ENCODE measurements at regions not wholly inside any gene's neighbourhood (a gene's known extent, or its start where the extent isn't known, plus 50 kb on each side); places are given as distances from the start of the nearest gene placed in this dataset.

GRCh38 chr2:16482460-16482859 lies 183.2 kb downstream of the CYRIA start:
- Histone ChIP-seq H3K9ac (ENCODE audit: low read length) (no peak overlapping the region), H2AFZ (ENCODE audit: low read depth, low read length, severe bottlenecking) (no peak overlapping the region), H3K9me3 (ENCODE audit: insufficient read depth, low read length) (no peaks in the 10 kb centered on the region), H3K4me3 (ENCODE audit: insufficient read depth, low read length, poor library complexity, severe bottlenecking) (no peak overlapping the region), H3K9me2 (replicated peaks; ENCODE audit: insufficient read depth, low read length) (no peaks in the 10 kb centered on the region), H4K20me1 (ENCODE audit: low read depth, low read length) (no peaks in the 10 kb centered on the region), H3F3A (ENCODE audit: insufficient read depth) (no peaks in the 10 kb centered on the region), H3K27ac (ENCODE audit: low read depth, low read length) (no peak overlapping the region), H3K79me2 (ENCODE audit: insufficient read depth, low read length) (no peaks in the 10 kb centered on the region), H3K36me3 (ENCODE audit: low read length) (no peaks in the 10 kb centered on the region), H3K27me3 (ENCODE audit: low read length) (no peaks in the 10 kb centered on the region), H3K4me2 (ENCODE audit: low read depth, low read length, poor library complexity, severe bottlenecking) (no peak overlapping the region)
- TF ChIP-seq EZH2phosphoT487 (conservative IDR thresholded peaks at IDR 0.05; ENCODE audit: low read length) (no peak), CTCF (IDR thresholded peaks at IDR 0.05; ENCODE audit: insufficient read depth, low read length, poor library complexity, severe bottlenecking) (no peak)

DNA sequence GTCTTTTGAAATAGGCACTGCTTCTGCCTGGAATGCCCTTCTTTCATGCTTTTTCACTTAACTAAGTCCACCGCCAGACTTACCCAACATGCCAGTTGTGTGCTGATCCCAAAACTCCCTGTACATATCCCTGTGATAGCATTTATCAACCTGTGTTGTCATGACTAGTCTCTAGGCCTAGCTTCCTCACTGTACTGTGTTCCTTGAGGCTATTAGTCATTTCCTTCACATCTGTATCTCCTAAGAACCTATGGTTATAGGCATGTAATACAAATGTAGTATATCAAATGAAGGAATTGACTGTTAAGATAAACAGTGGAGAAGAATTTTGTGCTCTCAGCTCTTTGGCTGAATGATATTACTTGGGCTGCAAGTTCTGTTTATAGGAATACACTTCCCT lies 184.3 kb downstream of the CYRIA start:
- H3K79me2 ChIP-seq (ENCODE audit: insufficient read depth, low read length) = no peaks in the 10 kb centered on the region
- no peaks in the 10 kb centered on the region for H3K27me3 ChIP-seq (ENCODE audit: low read length)
- H3F3A ChIP-seq (ENCODE audit: insufficient read depth) = no peaks in the 10 kb centered on the region
- no peak for TF ChIP-seq EZH2phosphoT487 (conservative IDR thresholded peaks at IDR 0.05; ENCODE audit: low read length)
- TF ChIP-seq CTCF (IDR thresholded peaks at IDR 0.05; ENCODE audit: insufficient read depth, low read length, poor library complexity, severe bottlenecking) = no peak
- no peak overlapping the region for H3K4me3 ChIP-seq (ENCODE audit: insufficient read depth, low read length, poor library complexity, severe bottlenecking)
- H3K9ac ChIP-seq (ENCODE audit: low read length) = no peak overlapping the region
- H3K27ac ChIP-seq (ENCODE audit: low read depth, low read length) = no peak overlapping the region
- H3K9me3 ChIP-seq (ENCODE audit: insufficient read depth, low read length) = no peaks in the 10 kb centered on the region
- H3K36me3 ChIP-seq (ENCODE audit: low read length) = no peaks in the 10 kb centered on the region
- no peaks in the 10 kb centered on the region for H3K9me2 ChIP-seq (replicated peaks; ENCODE audit: insufficient read depth, low read length)
- H4K20me1 ChIP-seq (ENCODE audit: low read depth, low read length) = no peaks in the 10 kb centered on the region
- no peak overlapping the region for H3K4me2 ChIP-seq (ENCODE audit: low read depth, low read length, poor library complexity, severe bottlenecking)
- no peak overlapping the region for H2AFZ ChIP-seq (ENCODE audit: low read depth, low read length, severe bottlenecking)

GRCh38 chr2:16479721-16480120 lies 185.9 kb downstream of the CYRIA start:
- no peak overlapping the region for H3K4me2 ChIP-seq (ENCODE audit: low read depth, low read length, poor library complexity, severe bottlenecking)
- H3K27ac ChIP-seq (ENCODE audit: low read depth, low read length) = no peak overlapping the region
- H4K20me1 ChIP-seq (ENCODE audit: low read depth, low read length) = no peaks in the 10 kb centered on the region
- no peaks in the 10 kb centered on the region for H3K36me3 ChIP-seq (ENCODE audit: low read length)
- H3K4me3 ChIP-seq (ENCODE audit: insufficient read depth, low read length, poor library complexity, severe bottlenecking) = no peak overlapping the region
- no peak overlapping the region for H2AFZ ChIP-seq (ENCODE audit: low read depth, low read length, severe bottlenecking)
- no peaks in the 10 kb centered on the region for H3K9me2 ChIP-seq (replicated peaks; ENCODE audit: insufficient read depth, low read length)
- no peak for TF ChIP-seq CTCF (IDR thresholded peaks at IDR 0.05; ENCODE audit: insufficient read depth, low read length, poor library complexity, severe bottlenecking)
- no peak for TF ChIP-seq EZH2phosphoT487 (conservative IDR thresholded peaks at IDR 0.05; ENCODE audit: low read length)
- no peaks in the 10 kb centered on the region for H3F3A ChIP-seq (ENCODE audit: insufficient read depth)
- H3K79me2 ChIP-seq (ENCODE audit: insufficient read depth, low read length) = no peaks in the 10 kb centered on the region
- no peaks in the 10 kb centered on the region for H3K27me3 ChIP-seq (ENCODE audit: low read length)
- no peaks in the 10 kb centered on the region for H3K9me3 ChIP-seq (ENCODE audit: insufficient read depth, low read length)
- no peak overlapping the region for H3K9ac ChIP-seq (ENCODE audit: low read length)
